Suprapubic skin (tissue), 3 donors: ENCODE measurements at regions not wholly inside any gene's neighbourhood (a gene's known extent, or its start where the extent isn't known, plus 50 kb on each side); places are given as distances from the start of the nearest gene placed in this dataset.

Source experiments
- CTCF ChIP-seq, 2 donors: fragments of 200-600 bp in 1 of 2; fragments of 450-650 bp in 1 of 2; sonication (generic) in 1 of 2; IDR thresholded peaks; one replicate each; pipeline ENCODE4 v1.5.1; 2016 to 2019; ENCODE audit warnings: antibody characterized with exemption in 2 of 2, mild to moderate bottlenecking in 1 of 2, moderate library complexity in 1 of 2
- EP300 ChIP-seq: sonication (generic); formaldehyde crosslinking; IDR thresholded peaks from one replicate; pipeline ENCODE4 v1.6.1; 2017; ENCODE audit warnings: antibody characterized with exemption
- POLR2A ChIP-seq, 2 donors: fragments of 450-650 bp; IDR thresholded peaks; one replicate each; pipeline ENCODE4 v1.6.1; 2017; ENCODE audit warnings: antibody characterized with exemption in 2 of 2, mild to moderate bottlenecking in 2 of 2, moderate library complexity in 2 of 2

- TF ChIP-seq CTCF (IDR thresholded peaks at IDR 0.05) (no peak), POLR2A (IDR thresholded peaks at IDR 0.05) (no peak), EP300 (no peak)
These were observed 208.9 kb downstream of the SPP2 start for GRCh38 chr2:234259440-234259839.
